H9 (cell line): ENCODE measurements at regions not wholly inside any gene's neighbourhood (a gene's known extent, or its start where the extent isn't known, plus 50 kb on each side); places are given as distances from the start of the nearest gene placed in this dataset.

Source experiments
- DNase-seq: peaks from one replicate; pipeline ENCODE4 v3.0.0-alpha.2; 2017
- H2AFZ ChIP-seq: one replicate; pipeline ENCODE4 v1.6.1; 2013; ENCODE audit warnings: mild to moderate bottlenecking, low read length, control low read depth, moderate library complexity
- H2AK5ac ChIP-seq: 2 replicates; pipeline ENCODE4 v1.6.1; 2013; ENCODE audit warnings: low read length, control low read depth, mixed read lengths; ENCODE audit not compliant: insufficient read length
- H2BK120ac ChIP-seq: one replicate; pipeline ENCODE4 v1.6.1; 2013; ENCODE audit warnings: low read depth, mild to moderate bottlenecking, low read length, control low read depth, inconsistent platforms; ENCODE audit not compliant: poor library complexity, severe bottlenecking
- H2BK12ac ChIP-seq: 2 replicates; pipeline ENCODE4 v1.6.1; 2013; ENCODE audit warnings: low read length, control low read depth, mixed read lengths, low read depth; ENCODE audit not compliant: insufficient read length
- H2BK15ac ChIP-seq: 2 replicates; pipeline ENCODE4 v1.6.1; 2013; ENCODE audit warnings: low read depth, low read length, control low read depth
- H2BK20ac ChIP-seq: one replicate; pipeline ENCODE4 v1.6.1; 2013; ENCODE audit warnings: low read depth, mild to moderate bottlenecking, low read length, control low read depth, inconsistent platforms; ENCODE audit not compliant: poor library complexity, severe bottlenecking
- H2BK5ac ChIP-seq: 2 replicates; pipeline ENCODE4 v1.6.1; 2013; ENCODE audit warnings: low read length, control low read depth, mixed read lengths; ENCODE audit not compliant: insufficient read length
- H3K14ac ChIP-seq: 2 replicates; pipeline ENCODE4 v1.6.1; 2013; ENCODE audit warnings: low read length, control low read depth; ENCODE audit not compliant: insufficient read depth
- H3K18ac ChIP-seq: 2 replicates; pipeline ENCODE4 v1.6.1; 2013; ENCODE audit warnings: low read depth, mild to moderate bottlenecking, mixed read lengths, low read length, control low read depth; ENCODE audit not compliant: insufficient read length
- H3K23ac ChIP-seq: 2 replicates; pipeline ENCODE4 v1.6.1; 2013; ENCODE audit warnings: low read length, control low read depth, mixed read lengths, low read depth; ENCODE audit not compliant: insufficient read length
- H3K23me2 ChIP-seq: 2 replicates; pipeline ENCODE4 v1.6.1; 2013; ENCODE audit warnings: low read depth, mild to moderate bottlenecking, mixed read lengths, low read length, control low read depth; ENCODE audit not compliant: insufficient read length, poor library complexity, severe bottlenecking
- H3K27ac ChIP-seq: 2 replicates; pipeline ENCODE4 v1.5.1; 2013; ENCODE audit warnings: low read length, control low read depth, mixed read lengths, low read depth; ENCODE audit not compliant: insufficient read length
- H3K27me3 ChIP-seq: 2 replicates; pipeline ENCODE4 v1.6.1; 2013; ENCODE audit warnings: low read length, control low read depth, inconsistent platforms; ENCODE audit not compliant: insufficient read depth
- H3K4ac ChIP-seq: 2 replicates; pipeline ENCODE4 v1.6.1; 2013; ENCODE audit warnings: low read depth, mild to moderate bottlenecking, control low read depth, inconsistent platforms, low read length, moderate library complexity
- H3K4me1 ChIP-seq: 2 replicates; pipeline ENCODE4 v1.6.1; 2013; ENCODE audit warnings: low read length, control low read depth, inconsistent platforms; ENCODE audit not compliant: insufficient read depth
- H3K4me2 ChIP-seq: 2 replicates; pipeline ENCODE4 v1.6.1; 2013; ENCODE audit warnings: low read length, control low read depth, mixed read lengths; ENCODE audit not compliant: insufficient read length, insufficient read depth
- H3K56ac ChIP-seq: 2 replicates; pipeline ENCODE4 v1.6.1; 2013; ENCODE audit warnings: low read depth, mild to moderate bottlenecking, mixed read lengths, low read length, control low read depth; ENCODE audit not compliant: insufficient read length
- H3K79me1 ChIP-seq: 2 replicates; pipeline ENCODE4 v1.6.1; 2013; ENCODE audit warnings: low read depth, mild to moderate bottlenecking, moderate library complexity, low read length, control low read depth, inconsistent platforms; ENCODE audit not compliant: insufficient read depth, poor library complexity, severe bottlenecking
- H3K79me2 ChIP-seq: 2 replicates; pipeline ENCODE4 v1.6.1; 2013; ENCODE audit warnings: low read length, control low read depth, inconsistent platforms; ENCODE audit not compliant: insufficient read depth
- H3K9ac ChIP-seq: 2 replicates; pipeline ENCODE4 v1.6.1; 2013; ENCODE audit warnings: low read length, control low read depth, mixed read lengths; ENCODE audit not compliant: insufficient read length; ENCODE audit errors: extremely low read depth
- H3K9me3 ChIP-seq: one replicate; pipeline ENCODE4 v1.6.1; 2013; ENCODE audit warnings: low read depth, low read length, inconsistent platforms; ENCODE audit not compliant: control insufficient read depth
- H3T11ph ChIP-seq: one replicate; pipeline ENCODE4 v1.6.1; 2013; ENCODE audit warnings: mild to moderate bottlenecking, low read length, control low read depth, inconsistent platforms
- H4K20me1 ChIP-seq: one replicate; pipeline ENCODE4 v1.6.1; 2013; ENCODE audit not compliant: control insufficient read depth, insufficient read length, insufficient read depth
- H4K5ac ChIP-seq: 2 replicates; pipeline ENCODE4 v1.6.1; 2013; ENCODE audit warnings: low read depth, mild to moderate bottlenecking, mixed read lengths, low read length, control low read depth; ENCODE audit not compliant: insufficient read length
- H4K8ac ChIP-seq: replicated peaks from 2 replicates; pipeline ENCODE4 v1.6.1; 2013; ENCODE audit warnings: low read length, control low read depth, mixed read lengths, low read depth; ENCODE audit not compliant: insufficient read length
- H4K91ac ChIP-seq: 2 replicates; pipeline ENCODE4 v1.6.1; 2013; ENCODE audit warnings: low read depth, mild to moderate bottlenecking, moderate library complexity, mixed read lengths, low read length, control low read depth; ENCODE audit not compliant: insufficient read length
- H3K27ac Mint-ChIP-seq, 3 experiments: 2 replicates in 2 of 3; 3 replicates in 1 of 3; pipeline ENCODE4 v1.8.0; 2020 to 2021; ENCODE audit warnings: mixed read lengths in 3 of 3, mild to moderate bottlenecking in 1 of 3, moderate library complexity in 1 of 3
- H3K27me3 Mint-ChIP-seq: 2 replicates; pipeline ENCODE4 v1.8.0; 2021; ENCODE audit warnings: low read depth, mild to moderate bottlenecking, moderate library complexity, mixed read lengths
- H3K36me3 Mint-ChIP-seq, 3 experiments: 2 replicates in 2 of 3; 3 replicates in 1 of 3; pipeline ENCODE4 v1.8.0; 2020 to 2021; ENCODE audit warnings: low read depth in 3 of 3, mixed read lengths in 3 of 3; ENCODE audit not compliant: insufficient read depth in 1 of 3
- H3K4me1 Mint-ChIP-seq, 2 experiments: 2 replicates each; pipeline ENCODE4 v1.8.0; 2020; ENCODE audit warnings: mixed read lengths in 2 of 2
- H3K4me3 Mint-ChIP-seq, 2 experiments: 2 replicates in 1 of 2; 3 replicates in 1 of 2; pipeline ENCODE4 v1.8.0; 2020 to 2021; ENCODE audit warnings: mild to moderate bottlenecking in 2 of 2, mixed read lengths in 2 of 2, moderate library complexity in 1 of 2
- H3K9me3 Mint-ChIP-seq, 2 experiments: 2 replicates in 1 of 2; 3 replicates in 1 of 2; pipeline ENCODE4 v1.8.0; 2020; ENCODE audit warnings: mild to moderate bottlenecking in 2 of 2, mixed read lengths in 2 of 2, moderate library complexity in 1 of 2
- CTCF ChIP-seq: fragments of 200-600 bp; sonication (generic); conservative IDR thresholded peaks from 3 replicates; pipeline ENCODE4 v1.8.0; 2021; ENCODE audit warnings: antibody characterized with exemption, mild to moderate bottlenecking
- WGBS: extraction: QIAGEN DNeasy Blood & Tissue Kit; methylation state at CpG from one replicate; pipeline ENCODE4 v1.1.7; 2013; ENCODE audit warnings: missing lambda C conversion rate, low lambda C conversion rate, mixed read lengths; ENCODE audit not compliant: insufficient read length; ENCODE audit errors: extremely low coverage; 5-methylcytosine and 5-hydroxymethylcytosine counted together

GRCh38 chr12:30092983-30093617 lies 309.4 kb upstream of the TMTC1 start:
- no peak overlapping the region for H3K27ac ChIP-seq
- H4K5ac ChIP-seq: no peak overlapping the region
- no CpG with 5 or more reads among the region's 4 CpGs for WGBS
- no peaks in the 10 kb centered on the region for H3K79me1 ChIP-seq
- H2BK15ac ChIP-seq: no peak overlapping the region
- no peak overlapping the region for H3K56ac ChIP-seq
- no peak overlapping the region for H3K4ac ChIP-seq
- no peak overlapping the region for H2BK120ac ChIP-seq
- TF ChIP-seq CTCF: no peak
- no peak overlapping the region for H3K9ac ChIP-seq
- Mint-ChIP-seq H3K4me1 (peaks cover 16 to 19% of the 10 kb centered on the region in 2 experiments), H3K36me3 (no peaks in the 10 kb centered on the region), H3K27ac (no peak overlapping the region; a peak in 1 of 7 replicates), H3K9me3 (no peaks in the 10 kb centered on the region), H3K27me3 (no peaks in the 10 kb centered on the region), H3K4me3 (no peak overlapping the region)
- no peak overlapping the region for H3K14ac ChIP-seq
- no peak overlapping the region for H3K4me2 ChIP-seq
- no peak overlapping the region for H3T11ph ChIP-seq
- H2BK5ac ChIP-seq: no peak overlapping the region
- H4K91ac ChIP-seq: no peak overlapping the region
- H3K27me3 ChIP-seq: no peaks in the 10 kb centered on the region
- H4K8ac ChIP-seq: no peak overlapping the region
- H2AFZ ChIP-seq: no peak overlapping the region
- no peaks in the 10 kb centered on the region for H3K9me3 ChIP-seq
- H2AK5ac ChIP-seq: no peak overlapping the region
- H4K20me1 ChIP-seq: no peaks in the 10 kb centered on the region
- H3K23me2 ChIP-seq: no peaks in the 10 kb centered on the region
- no peak overlapping the region for H3K18ac ChIP-seq
- H3K79me2 ChIP-seq: no peaks in the 10 kb centered on the region
- no peak overlapping the region for H2BK20ac ChIP-seq
- H3K23ac ChIP-seq: no peak overlapping the region
- H2BK12ac ChIP-seq: no peak overlapping the region
- no peak for DNase-seq
- no peaks in the 10 kb centered on the region; the same call in 1 of the 2 replicates for H3K4me1 ChIP-seq
